C1 segment of cervical spinal cord (tissue), 14 donors: ENCODE measurements at regions not wholly inside any gene's neighbourhood (a gene's known extent, or its start where the extent isn't known, plus 50 kb on each side); places are given as distances from the start of the nearest gene placed in this dataset.

Experiments used
- DNase-seq, 14 donors: peaks; one replicate each; lab custom pipeline; 2025; lab: John Stamatoyannopoulos, UW

DNA sequence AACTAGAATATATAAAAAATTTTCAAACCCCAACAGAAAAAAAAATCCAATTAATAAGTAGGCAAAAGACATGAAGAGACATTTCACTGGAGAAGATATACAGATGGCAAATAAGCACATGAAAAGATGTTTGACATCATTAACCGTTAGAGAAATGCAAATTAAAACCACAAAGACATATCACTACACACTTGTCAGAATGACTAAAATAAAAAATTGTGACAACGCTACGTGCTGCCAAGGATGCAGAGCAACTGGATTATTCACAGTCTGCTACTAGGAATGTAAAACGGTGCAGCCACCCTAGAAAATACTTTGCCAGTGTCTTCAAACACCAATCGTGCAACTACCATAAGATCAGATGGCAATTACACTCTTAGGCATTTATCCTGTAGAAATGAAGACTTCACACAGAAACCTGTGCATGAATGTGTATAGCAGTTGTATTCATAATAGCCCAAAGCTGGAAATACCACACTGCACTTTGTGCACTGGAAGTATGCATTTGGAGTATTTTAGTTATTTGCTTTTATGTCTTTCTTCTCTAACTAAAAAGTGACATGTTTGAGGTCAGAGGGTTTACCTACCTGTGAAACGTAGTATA, 75.3 kb upstream of the PALMD start:
- no peak for DNase-seq

DNA sequence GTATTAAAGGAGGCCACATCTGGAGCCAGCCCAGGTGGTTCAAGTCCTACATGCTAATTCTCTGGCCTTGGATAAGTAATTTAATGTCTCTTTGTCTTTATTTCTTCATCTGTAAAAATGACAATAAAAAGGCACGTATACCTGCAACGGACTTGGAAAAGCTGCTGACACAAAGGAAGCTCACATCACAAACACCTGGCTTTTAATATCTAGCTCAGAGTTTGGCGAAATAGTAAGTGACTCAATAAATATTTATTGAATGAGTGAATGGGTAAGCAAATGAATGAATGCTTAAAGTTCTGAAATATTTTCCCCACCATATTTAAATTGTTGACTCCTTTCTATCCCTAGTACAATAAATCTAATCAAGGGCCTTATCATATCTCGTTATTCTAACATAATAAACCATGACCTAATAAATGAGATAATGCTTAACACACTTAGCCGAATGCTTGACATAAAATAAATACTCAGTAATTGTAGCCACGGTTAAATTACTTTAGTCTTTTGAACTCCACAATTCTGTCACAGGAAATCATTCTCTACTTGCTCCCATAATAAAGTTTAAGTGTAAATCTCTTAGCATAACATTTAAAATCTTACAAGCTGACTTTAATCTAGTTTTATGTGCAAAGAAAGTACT, 74.7 kb upstream of the PALMD start:
- DNase-seq: no peak

DNA sequence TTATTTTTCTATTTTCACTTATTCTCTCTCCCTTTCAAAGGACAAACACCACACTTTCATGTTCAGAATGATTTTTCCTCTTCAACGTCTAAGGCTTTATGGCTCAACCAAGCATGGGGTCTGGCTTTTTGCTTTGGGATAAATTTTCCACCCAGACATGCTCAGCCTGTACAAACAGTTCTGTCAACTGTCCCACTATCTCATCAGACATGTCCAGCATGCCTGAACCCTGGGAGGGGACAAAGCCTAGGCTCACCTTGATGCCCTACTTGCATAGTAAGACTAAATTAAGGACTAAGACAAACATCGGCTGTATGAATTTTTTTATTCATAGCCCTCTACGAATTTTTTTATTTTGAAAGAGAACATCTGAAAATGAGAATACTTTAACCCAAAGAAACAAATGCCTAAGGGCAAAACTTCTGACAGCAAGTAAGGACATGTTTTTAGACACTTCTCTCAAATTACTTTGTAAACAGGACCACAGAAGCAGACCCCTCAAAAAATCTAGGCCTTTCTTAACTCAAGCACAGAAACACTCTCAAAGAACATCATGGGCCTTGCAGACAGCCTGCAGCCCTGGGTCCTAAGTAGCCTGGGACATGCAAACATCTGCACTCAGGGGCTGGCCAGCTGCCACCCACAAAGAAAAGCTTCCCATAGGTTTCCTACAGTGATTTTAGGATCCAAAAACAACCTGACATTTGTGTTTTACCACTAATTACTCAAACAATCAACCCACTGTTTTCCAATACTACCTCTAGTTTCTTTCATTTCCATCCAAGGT, 72.3 kb upstream of the PALMD start:
- no peak for DNase-seq

DNA sequence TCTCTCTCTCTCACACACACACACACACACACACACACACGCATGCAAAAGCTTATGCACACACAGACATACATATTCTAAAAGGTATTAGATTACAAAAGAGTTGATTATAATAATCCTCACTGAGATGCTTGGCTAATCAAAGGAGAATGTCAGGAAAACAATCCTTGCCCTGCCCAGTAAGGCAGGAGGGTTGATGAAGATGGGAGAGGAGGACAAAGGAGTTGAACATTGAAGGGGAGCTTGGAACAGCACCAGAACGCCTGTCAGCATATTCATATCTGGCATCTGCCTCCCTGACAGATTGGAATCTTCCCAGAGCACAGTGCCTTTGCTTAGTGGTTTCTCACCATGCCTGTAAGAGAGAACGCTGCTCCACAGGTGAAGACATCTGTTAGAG, 68.6 kb upstream of the PALMD start:
- no peak for DNase-seq

DNA sequence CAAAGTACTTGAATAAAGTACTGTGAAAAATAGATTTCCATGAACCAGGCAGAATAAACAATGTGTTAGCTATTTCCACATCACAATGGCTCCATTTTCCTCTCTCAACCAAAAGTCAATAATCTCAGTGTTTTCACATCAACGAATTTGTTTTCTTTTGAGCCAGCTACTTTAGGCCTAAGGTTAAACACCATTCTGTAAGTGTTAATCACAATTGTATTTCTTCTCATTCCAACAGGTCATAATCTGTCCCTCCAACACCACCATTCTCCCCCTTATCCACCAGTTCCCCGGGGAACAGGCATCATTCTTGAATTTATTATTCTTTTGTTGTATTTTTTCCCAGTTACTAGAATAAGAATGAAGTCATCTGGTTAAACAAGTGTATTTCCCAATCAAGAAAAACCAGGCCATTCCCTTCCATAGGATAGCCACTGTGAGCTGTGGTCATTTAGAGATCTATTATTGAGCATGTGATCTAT, 66.2 kb upstream of the PALMD start:
- DNase-seq: no peak

DNA sequence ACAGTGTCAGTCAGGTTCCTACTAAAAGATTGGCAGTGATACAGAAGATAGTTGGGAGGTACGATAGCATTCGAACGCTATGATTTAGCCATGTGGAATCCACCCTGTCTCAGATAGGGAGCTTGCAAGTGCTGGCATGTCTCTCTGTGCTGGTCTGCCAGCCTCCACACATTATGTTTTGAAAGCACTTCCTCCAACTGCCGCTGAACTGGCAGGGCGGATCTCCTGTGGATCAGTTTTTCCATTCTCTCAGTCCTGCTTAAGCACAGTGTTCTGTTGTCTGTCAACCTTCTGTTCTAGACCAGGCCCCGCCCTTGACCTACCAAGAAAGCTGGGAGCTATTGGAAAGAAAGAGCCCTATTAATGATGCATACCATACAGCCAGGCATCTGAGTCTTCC, 65.5 kb upstream of the PALMD start:
- no peak for DNase-seq

DNA sequence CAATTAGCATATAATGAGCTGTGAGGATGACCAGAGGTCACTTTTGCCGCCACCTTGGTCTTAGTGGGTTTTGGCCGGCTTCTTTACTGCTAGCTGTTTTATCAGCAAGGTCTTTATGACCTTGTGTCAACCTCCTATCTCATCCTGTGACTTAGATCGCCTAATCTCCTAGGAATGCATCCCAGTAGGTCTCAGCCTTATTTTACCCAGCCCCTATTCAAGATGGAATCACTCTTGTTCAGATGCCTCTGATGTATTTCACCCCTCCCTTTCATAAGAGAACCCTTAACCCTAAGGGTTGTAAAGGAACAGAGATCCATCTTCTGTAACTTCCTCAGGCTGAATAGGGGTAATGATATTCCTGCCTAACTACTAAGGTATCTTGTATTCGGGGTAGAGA, 58.9 kb upstream of the PALMD start:
- DNase-seq: no peak

DNA sequence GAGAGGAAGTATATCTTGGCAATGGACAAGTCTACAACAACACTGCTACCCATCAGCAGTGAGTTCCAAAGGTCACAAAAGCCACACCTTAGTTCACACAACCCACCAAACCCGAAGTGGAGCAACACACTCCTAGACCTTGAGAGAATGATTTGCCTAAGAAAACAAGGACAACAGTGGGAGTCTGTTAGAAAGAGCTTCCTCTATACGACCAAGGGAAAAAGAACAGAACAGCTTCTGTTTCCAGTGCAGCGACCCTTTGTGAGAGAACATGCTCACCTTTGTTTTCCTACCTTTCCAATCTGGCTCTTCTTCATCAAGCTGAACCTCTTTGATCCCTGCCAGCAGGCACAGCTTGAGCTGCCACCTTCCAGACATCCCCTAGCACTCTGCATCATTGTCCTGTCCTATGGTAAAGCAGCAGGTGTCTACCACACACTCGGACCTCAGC, 56.7 kb upstream of the PALMD start:
- DNase-seq: no peak

DNA sequence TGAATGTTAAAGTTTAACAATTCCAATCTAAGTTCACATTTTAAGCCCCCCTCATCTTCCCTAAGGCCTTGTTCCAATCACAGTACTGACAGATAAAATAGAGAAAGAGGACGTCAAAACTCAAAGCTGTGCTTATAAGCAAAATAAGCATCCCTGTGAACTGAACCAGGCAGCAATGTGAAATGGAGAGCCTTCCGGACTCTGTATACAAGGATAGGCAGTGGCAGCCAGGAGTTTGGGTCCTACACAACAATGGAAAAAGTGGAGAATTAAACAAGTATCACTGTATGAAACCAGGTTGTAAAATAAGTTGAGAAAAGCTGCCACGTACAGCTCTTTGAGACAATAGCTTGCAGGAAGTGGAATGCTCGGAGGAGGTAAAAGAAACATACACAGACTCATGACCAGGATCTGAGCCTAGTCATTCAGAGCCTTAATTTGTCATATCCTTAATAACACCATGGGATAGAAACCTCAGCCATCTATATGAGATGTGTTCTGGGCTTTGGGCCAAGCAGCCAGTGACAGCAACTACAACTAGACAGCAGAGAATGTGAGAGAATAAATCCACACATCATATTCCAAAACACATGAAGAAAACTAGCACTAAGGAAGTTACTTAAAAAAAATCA, 55.2 kb upstream of the PALMD start:
- DNase-seq: no peak

DNA sequence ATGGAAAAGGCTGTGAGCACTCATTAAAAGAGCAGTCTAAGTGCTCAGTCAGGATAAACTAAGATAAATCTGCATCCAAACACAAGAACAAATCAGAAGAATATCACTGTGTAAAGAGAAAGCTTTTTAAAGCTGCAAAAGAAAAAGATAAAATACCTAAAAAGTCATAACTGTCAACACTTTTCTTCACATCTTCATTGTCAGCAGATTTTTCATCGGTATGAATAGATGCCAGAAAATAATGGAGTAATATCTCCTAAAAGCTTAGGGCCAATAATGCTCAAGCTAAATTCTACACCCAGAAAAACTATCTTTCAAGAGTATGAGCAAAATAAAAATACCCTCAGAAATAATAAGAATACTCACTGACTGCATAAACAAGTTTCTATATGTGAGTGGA, 54.0 kb upstream of the PALMD start:
- no peak for DNase-seq

DNA sequence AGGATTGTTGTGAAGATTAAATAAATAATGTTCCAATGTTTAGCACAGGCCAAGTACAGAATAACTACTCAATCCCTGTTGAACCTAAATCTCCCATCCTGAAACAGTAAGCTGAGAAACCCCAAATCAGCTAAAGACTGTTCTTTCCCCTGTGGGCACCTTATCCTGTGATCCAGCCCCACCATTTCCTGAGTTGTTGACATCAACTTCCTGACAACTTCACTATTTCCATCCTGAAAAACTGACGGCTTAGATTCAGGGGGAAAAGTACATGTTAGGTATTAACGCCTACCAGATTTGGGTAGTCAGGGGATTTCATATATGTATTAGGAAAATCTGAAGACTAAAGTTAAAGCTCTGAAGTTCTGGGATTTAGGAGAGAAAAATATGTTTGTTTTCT, 51.7 kb upstream of the PALMD start:
- DNase-seq: no peak

DNA sequence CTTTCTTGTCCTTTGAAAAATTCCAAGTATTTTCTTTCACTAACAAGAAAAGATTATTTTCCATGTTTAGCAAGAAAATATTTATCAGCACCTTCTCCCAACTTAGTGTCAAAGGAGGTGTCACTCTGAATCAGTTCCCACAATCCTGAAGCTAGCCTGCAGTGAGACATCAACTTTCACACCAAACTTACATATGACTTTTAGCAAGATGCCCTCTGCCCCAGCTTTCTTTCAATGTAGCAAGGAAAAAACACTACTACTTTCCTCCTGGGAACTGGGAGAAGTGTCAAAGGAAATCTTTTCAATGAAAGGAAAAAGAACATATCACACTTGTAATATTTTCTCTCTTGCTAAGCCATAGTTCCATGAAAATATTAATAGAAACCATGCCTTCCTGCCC, 50.9 kb upstream of the PALMD start:
- DNase-seq: no peak

DNA sequence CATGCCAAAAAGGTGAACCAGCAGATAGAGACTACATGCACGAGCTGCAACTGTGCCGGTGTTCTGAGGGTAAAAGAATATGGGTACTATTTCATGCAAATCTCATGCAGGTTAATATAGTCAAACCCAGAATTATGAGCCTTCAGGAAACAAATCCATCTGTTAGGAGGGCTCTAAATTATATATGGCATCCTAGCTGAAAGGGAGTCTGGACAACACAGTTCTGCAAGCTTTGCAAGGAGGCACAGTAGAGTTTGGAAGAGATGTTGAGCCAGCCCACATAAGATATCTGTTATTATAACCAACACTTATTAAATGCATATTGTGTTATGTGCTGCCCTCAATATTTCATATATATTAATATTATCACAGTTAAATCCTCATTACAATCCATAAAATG, 50.5 kb upstream of the PALMD start:
- DNase-seq: no peak
